Activated T-cell treated with anti-CD3 and anti-CD28 coated beads for 4 hours (primary cell): ENCODE measurements at regions not wholly inside any gene's neighbourhood (a gene's known extent, or its start where the extent isn't known, plus 50 kb on each side); places are given as distances from the start of the nearest gene placed in this dataset.

Source experiments
- DNase-seq: peaks from one replicate; pipeline ENCODE4 v3.0.0-alpha.2; 2020

DNA sequence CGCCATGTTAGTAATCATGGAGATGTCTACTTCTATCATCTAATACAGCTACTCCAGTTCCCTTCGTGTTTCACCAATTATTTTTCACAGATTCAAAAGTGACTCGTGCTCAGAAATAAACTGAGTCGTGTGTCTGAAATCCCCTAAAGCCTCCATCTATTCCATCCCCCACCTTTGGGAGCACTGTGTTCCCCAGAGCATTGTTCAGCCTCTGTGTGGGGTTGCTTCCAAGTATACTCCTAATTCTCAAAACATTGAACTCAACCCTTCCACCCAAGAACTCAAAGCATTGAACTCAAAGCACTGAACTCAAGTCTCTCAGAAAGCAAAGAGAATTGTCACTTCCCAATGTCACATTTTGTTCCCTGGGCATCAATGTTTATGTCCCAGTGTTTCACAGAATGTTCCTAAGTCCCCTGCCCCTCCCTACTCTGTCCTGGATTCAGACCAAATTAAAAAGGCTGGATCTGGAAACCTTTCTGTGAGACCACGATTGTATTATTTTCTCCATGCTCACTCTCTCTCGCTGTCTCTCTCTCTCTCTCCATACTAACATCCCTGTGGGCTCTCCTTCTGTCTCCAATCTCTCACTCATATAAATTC lies 138.5 kb upstream of the QRFPR start:
- no peak for DNase-seq

DNA sequence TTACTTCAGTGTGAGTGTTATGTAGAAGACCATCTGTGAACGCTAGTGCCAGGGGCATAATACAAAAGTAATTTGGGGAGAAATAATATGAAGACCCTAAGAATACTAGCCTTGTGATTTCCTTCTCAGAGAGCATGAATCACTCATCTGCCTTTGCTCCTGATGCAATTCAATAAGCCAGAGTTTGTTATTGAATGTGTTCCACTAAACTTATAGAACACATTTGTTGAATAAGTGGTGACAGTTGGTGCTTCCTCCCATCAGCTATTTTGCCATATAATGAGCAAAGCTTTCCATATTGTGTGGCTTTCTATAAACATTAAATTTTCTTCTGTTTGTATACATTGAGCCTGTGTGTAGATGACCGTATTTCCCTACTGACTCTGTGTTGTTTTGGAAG lies 136.4 kb upstream of the QRFPR start:
- no peak for DNase-seq

DNA sequence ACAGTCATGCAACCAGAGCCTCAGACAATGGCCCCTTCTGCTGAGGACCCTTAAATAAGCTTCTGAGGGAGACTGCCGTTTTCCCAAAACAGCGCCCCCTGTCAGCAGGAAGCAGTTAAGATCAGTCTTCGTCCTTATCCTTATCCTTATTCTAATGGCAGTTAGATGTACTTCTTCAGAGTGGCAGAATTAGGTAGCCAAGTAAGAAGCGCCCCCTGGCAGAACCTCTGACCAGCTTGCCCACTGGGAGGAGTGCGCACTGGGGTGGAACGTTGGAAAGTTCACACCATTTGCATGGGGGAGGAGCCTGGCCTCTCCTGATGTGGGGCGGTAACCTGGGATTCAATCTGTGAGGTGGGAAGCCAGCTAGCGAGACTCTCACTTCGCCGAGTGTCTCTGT lies 133.6 kb upstream of the QRFPR start:
- no peak for DNase-seq

DNA sequence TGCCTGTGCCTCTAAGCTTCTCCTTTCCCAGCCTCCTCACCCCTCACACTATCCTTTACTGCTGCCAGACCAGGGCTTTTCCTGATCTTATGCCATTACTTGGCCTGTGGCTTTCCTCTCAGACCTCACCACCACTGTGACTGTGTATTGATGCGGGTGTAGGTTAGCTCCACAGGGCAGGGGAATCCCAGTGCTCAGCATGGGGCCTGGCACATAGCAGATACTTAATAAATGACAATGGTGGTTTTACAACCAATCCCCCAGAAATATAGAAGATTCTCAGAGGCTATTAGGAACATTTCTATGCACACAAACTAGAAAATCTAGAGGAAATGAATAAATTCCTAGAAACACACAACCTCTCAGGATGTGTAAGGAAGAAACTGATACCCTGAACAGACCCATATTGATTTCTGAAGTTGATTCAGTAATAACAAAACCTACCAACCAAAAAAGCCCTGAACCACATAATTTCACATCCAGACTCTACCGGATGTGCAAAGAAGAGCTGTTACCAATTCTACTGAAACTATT lies 129.6 kb upstream of the QRFPR start:
- DNase-seq, result no peak

DNA sequence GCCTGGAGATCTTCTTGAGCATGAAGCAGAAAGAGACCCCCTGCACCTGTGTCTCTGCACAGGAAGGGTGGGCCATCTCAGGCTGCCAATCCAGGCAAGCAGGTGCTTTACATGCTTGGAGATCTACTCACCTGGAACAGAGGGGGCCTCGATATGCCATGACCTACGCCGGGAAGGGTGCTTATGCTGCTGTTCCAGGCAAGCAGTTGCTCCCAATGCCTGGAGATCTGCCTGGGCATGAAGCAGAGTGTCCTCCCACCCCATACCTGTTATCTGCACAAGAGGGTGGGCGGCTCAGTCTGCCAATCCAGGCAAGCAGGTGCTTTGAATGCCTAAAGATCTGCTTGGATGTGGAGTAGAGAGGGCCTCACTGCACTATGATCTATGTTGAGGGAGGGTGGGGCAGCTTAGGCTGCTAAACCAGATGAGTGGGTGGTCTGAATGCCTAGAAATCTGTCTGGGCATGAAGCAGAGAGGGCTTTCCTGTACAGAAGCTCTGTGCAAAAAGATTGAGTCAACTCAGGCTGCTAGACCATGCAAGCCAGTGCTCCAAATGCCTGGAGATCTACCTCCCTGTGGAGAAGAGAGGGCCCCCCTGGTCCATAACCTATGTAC lies 104.5 kb upstream of the QRFPR start:
- no peak for DNase-seq

DNA sequence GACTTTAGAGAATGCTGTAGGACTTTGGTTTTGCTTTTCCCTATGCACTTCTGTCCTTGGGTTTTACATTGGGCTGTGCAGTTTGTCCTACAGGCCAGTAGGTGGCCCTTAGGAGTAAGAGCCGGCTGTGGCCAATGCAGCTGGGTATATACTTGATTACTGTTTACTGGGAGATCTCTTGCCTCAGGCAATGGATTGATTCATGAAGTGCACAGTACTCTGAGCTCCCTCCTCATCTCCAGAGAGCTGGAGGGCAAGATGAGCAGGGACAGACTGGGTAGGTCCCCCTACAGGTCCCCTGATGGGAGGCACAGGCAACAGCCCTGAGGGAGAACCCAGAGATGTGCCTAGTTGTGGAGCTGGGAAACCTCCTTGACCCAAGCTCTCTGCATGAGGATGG lies 103.8 kb upstream of the QRFPR start:
- no peak for DNase-seq

DNA sequence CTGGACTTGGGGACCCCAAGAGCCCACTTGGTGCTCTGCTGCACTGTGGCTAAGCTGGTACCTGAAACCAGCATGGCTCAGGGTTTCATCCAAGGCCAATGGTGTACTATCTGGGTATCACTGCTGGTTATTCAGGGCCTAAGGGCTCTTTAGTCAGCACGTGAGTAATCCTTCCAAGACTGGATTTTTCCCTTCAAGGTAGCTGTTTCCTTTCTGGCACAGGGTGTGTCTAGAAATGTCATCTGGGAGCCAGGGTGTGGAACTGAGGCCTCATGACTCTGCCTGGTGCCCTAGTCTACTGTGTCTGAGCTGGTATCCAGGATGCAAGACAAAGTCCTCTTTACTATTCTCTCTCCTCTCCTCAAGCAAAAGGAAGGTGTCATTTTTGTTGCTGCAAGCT lies 99.0 kb upstream of the QRFPR start:
- no peak for DNase-seq

DNA sequence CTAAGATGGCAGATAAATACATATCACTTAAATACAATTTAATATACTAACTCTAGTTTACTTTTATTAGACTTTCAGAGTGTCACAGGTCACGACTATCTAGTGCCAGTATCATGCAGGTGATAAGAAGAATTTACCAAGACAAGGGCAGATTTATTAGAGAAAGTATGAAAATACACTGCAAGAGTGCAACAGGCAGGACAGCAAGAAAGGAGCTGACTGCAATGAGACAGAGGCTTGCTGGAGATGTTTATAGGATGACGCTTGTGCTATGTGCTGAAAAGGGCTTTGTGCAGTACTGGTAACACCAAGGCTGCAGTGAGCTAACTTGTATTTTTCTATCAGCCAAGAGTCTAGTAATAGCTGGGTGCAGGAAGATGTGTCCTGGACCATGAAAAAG lies 96.7 kb upstream of the QRFPR start:
- no peak for DNase-seq

DNA sequence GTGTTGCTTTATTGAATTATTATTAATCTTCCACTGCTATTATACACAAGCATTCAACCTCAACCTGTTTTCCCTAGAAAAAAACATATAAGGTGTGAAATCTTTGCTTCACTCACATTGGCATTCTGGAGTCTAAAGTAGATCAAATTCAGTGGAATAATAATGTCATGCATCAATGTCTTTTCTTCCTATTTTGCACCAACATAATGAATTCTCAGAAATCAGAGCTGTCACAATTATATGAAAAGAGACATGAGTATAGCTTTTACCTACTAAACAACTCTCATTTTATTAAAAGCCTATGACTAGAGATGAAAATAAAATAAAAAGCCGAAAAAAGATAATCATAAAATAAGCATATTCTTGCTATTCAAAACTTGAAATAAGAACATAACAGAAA lies 96.3 kb upstream of the QRFPR start:
- no peak for DNase-seq

DNA sequence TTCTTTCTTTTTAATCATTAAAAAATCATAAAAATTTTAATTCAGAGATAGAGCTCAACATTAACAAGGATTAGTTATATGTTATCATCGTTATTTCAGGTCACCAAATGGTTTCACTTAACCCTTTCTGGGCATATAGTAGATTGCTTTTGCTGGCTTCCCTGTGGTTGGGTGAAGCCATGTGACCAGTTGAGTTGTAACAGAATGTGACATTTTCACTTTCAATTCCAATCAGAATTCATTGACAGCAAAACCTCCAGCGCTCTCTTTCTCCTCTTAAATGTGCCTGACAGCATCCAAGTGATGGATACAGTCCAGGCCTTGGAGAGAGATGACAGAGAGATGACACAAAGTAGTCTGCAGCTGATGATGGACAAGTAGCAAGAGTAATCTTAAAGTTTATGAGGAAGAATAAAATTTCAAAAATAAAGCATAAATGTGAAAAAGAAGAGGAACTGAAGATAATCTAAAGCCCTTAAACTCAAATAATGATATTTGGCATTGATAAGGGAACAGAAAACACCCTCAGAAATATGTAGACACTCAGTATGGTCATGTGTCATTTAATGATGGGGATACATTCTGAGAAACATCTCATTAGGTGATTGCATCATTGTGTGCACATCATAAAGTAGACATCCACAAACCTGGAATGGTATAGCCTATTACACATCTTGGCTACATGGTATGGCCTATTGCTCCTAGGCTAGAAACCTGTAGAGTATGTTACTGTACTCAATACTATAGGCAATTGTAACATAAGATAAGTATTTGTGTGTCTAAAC lies 92.3 kb upstream of the QRFPR start:
- DNase-seq, result no peak

DNA sequence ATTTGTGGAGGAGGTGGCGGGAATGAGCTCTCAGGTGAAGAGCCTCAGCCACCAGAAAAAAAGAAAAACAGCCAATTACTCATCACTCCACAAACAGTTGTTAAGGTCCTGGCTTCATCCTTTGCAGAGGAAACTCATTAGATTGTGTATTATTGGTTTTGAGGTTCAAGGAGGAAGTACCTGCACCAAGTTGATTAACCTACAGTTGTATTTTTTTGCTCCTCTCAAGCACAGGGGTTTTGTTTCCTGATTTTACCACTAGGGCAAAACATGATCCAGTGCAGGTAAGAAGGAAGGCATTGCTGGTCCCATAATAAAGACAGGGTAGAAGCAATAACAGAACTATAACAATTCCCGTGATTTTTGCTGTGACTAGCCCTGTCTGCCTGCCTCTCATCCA lies 84.0 kb upstream of the QRFPR start:
- no peak for DNase-seq

DNA sequence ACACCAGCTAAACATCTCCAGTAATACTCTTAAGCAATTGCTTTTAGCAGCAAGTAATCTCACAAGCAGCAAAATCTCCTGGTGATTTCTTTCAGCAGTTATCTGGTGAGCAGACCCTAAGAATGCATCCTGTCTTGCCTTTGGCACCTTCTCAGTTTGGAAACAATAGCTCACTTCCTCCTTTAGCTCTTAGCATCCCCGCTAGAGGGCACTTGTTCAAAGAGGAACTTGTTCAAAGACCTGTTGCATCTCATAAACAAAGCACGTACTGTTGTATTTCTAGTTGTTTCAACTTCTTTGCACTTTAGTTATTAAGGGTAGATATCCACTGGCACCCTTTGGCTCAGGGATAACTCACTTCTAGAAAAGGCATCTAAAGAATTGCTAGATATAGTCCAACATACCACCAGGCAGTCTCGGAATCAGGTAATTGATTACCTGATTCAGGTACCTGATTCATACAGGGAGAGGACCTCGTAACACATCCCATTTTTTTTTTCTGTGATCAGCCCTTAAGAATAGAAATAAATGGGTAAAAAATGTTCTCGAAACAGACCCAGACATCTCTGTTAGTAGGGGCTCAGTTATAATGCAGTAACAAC lies 81.9 kb upstream of the QRFPR start:
- peak; percentile 11 for DNase-seq

DNA sequence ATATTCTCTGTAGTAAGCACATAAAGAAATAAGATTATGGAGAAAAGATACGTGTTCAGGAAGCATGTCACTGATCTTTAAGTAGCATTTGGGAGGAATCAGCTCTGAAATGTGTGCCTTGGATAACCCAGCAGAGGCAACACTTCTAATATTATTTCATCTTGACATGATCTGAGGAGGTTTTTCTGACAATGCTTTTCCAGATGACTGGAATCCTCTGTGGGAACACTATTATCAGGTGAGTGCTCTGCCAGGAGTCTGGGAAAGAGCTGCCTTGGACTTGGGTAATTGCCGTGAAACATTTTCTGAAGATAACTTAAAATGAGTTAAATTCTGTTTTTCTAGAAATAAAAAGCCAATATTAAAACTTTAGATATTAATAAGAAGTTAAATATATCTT lies 78.2 kb upstream of the QRFPR start:
- no peak for DNase-seq

DNA sequence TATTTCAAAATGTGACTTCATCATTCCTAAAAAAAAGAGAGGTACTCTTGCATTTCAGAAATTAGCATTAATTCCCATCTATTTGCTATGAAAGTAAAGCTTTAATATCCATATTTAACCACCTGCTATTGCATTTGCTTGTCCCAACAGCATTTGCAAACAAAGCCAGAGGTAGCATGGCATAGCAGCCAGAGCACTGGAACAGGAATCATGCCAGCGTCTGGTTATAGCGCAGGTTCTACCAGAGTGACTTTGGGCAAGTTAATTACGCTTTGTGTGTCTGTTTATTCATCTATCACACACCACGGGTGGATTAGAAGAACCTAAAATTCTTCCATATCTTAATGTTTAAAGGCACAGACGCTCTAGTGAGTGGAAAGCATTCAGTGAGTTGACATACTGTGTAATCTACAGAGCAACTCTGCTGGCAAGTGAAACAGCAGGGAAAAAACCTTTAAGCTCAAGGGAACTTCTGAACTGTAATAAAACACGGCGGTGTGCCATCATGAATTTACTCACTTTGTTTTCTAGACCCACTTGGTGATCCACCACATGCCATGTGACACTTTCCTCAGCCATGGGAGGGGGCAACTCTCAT lies 76.6 kb upstream of the QRFPR start:
- DNase-seq, result no peak

DNA sequence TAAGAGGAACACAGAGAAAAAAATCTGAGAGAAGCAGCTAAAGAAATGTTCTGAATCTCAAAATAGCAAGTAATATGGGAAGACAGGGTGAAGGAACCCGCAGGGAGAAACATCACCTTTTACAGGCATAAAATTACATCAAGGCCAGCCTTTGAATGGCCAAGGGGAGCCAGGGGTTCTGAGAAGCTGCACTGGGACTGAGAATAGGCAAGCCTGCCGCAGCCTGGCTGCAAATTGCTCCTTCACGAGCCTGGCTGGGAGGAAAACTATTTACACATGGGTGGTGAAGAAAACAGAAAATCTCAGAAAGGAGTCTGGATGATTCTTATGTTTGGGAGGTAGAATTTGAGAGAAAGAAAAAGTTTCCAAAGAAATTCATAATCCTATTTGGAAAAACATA lies 74.5 kb upstream of the QRFPR start:
- DNase-seq, result no peak

DNA sequence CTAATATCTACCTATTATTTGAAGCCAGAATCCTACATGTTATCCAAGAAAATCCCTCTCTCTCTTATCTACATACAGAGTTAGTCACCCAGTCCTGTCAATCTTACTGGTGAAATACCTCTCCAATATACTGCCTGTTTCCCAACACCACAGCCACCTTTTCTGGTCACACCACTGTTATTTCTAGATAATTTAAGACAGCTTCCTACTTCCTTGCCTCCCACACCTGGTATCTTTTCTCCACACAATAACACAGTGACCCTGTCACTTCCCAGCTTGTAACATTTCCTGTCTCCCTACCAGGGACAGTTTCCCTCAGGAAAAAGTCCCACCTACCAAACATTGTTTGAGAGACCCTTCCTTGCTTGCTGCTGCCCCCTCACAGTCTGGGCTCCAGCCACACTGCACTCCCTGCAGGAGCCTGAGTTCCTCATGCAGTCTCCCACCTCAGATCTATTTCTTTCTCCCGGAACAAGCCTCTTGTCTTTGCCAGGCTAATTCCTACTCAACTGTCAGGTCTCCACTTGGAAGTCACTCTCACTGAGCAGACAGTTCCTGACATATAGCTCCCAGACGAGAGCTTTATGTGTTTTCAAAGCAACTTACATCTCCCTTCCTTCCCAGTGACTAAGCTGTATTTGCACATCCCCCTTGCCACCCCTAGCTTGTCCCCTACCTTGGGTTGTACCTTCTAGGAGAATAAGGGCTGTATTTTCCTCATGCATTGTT lies 73.6 kb upstream of the QRFPR start:
- no peak for DNase-seq

DNA sequence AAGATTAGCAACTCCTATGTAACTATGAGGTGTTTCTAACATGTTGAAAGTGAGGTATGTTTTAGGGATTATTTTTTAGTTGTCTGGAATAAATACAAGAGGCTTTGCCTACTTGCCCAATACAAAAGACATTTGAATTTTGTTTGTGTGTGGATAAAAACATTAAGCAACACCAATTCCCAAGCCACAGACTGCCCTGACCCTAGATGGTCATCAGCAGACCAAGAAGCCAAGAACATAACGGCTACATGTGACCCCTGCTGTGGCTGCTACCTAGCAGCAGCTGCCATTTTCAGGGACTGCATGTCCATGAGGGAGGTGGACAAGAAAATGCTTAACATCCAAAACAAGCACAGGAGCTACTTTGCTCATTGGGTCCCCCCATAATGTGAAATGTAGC lies 70.5 kb upstream of the QRFPR start:
- no peak for DNase-seq

DNA sequence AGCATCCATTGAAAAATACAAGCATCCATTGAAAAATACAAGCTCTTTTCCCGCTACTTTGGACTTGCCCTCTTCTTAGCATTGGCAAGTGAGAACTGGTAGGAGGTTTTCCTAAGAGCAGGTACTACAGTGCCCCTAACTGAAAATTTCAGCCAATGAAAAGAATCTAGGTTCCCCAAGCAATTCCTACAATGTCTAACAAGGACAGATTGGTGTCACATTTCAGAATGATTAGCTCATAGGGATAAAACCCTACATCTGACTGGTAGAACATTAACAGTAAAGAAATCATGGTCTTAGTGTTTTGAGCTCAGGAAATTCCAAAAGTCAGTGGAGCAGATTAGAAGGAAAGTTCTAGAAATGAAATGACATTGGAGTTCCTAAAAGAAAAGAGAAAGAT lies 68.6 kb upstream of the QRFPR start:
- DNase-seq, result no peak

DNA sequence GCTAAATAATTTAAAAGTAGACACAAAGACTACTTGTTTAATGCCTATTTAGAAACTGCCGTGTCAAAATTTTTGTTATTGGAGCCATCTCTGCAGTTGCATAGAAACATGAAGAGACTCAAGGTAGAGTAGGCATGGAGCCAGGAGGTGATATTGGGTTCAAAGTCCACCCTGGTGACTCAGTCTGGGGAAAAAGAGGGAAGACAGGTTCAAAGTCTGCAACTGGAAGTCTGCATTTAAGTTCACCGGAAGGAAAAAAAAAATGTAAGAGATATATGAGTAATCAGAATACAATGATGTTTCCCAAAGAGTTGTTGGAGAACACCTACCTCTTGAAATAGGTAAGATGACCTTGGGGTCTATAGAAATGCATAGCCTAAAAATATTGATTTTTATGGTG lies 67.4 kb upstream of the QRFPR start:
- DNase-seq, result no peak

DNA sequence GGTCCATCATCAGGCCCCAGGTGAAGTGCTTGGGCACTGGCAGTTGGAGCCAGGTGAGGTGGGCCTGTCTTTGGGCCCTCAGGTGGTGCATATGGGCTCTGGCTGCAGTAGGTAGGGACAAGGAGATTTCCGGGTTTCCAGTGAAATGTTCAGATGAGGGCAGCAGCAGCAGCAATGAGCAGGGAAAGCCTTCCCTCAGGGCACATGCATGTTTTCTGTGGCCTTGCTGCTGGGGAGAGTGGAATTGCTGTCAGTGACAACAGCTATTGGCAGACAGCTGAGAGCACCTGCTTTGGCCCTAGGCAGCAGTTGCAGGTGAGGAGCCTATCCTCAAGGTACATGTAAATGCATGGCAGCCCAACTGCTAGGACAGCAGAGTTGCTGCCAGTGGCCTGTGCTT lies 58.9 kb upstream of the QRFPR start:
- no peak for DNase-seq
